Heart left ventricle (tissue), 13 donors: ENCODE measurements at regions not wholly inside any gene's neighbourhood (a gene's known extent, or its start where the extent isn't known, plus 50 kb on each side); places are given as distances from the start of the nearest gene placed in this dataset.

Source experiments
- POLR2A ChIP-seq, 2 donors: fragments of 450-650 bp; IDR thresholded peaks; one replicate each; pipeline ENCODE4 v1.6.1; 2017; ENCODE audit warnings: antibody characterized with exemption in 2 of 2, mild to moderate bottlenecking in 2 of 2, moderate library complexity in 2 of 2
- TF ChIP-seq, protein P1 (sequence below), 12 donors: fragments of 200-600 bp; sonication (generic) in 4 of 12; IDR thresholded peaks; one replicate each; pipeline versions ENCODE4 v1.5.0 to v1.8.0; 2018 to 2022; ENCODE audit warnings: antibody characterized with exemption in 12 of 12, mild to moderate bottlenecking in 5 of 12
- donor health status: ischemic (EF 13 %, LVEDD 7.1; RV severe dilation, severe dysfunction).
- donor health status: DM: no; HTN: yes; CAD: no.
- donor health status: DM: no; HTN: no; CAD: no.
- donor health status: ischemic (EF 25% LVEDD 6.9; RV normal size, moderate dysfunction).
- donor health status: ischemic (EF 25% LVEDD 5.7; RV mildly dilated, moderate dysfunction).
- donor health status: ischemic (EF 35%, LVEDD 5.7; RV mildly dilated, moderate dysfunction).
- donor health status: nonischemic (EF 11% LVEDD 7.7; RV severe dilation, severe dysfunction).
- donor health status: DM: yes; HTN: yes; CAD: no.
- donor health status: PGD.
- donor health status: ischemic (EF 29% LVEDD 5.4; RV normal size, mild dysfunction).
- donor health status: nonischemic (EF 23%, LVEDD 6.1; RV moderate dilation, normal function).

DNA sequence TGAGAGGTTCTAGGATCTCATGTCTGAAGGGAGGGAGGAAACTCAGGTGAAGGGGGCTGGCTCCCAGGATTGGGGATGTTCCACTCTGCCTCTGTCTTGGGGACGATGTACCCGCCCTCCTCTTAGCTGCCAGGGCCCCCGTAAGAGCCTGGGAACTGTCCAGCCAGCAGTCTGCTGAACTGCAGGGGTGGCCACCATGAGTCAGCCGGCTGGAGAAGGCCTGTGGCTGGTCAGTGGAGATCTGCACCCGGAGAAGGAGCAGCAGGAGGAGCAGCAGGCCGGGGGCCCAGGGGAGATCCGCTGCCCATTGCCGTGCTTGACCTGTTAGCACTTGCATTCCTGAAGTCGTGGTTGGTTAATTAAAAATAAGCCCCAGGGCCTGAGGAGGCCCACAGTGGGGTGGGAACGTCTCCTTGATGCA is 180.3 kb downstream of the TFCP2L1 start:
- TF ChIP-seq, protein P1, sequence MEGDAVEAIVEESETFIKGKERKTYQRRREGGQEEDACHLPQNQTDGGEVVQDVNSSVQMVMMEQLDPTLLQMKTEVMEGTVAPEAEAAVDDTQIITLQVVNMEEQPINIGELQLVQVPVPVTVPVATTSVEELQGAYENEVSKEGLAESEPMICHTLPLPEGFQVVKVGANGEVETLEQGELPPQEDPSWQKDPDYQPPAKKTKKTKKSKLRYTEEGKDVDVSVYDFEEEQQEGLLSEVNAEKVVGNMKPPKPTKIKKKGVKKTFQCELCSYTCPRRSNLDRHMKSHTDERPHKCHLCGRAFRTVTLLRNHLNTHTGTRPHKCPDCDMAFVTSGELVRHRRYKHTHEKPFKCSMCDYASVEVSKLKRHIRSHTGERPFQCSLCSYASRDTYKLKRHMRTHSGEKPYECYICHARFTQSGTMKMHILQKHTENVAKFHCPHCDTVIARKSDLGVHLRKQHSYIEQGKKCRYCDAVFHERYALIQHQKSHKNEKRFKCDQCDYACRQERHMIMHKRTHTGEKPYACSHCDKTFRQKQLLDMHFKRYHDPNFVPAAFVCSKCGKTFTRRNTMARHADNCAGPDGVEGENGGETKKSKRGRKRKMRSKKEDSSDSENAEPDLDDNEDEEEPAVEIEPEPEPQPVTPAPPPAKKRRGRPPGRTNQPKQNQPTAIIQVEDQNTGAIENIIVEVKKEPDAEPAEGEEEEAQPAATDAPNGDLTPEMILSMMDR (IDR thresholded peaks at IDR 0.05), result no peak
- TF ChIP-seq POLR2A (IDR thresholded peaks at IDR 0.05), result no peak
